ENCODE measurements at regions not wholly inside any gene's neighbourhood (a gene's known extent, or its start where the extent isn't known, plus 50 kb on each side); places are given as distances from the start of the nearest gene placed in this dataset.
"Not testable (repeated sequence)": the region's sequence is repeated elsewhere in the genome, so short reads cannot be mapped to it uniquely, and the experiment has no call there.

GRCh38 chr16:66084731-66085130 is 281.8 kb upstream of the CDH5 start:
- TF ChIP-seq CTCF, POLR2A (IDR thresholded peaks at IDR 0.05): not testable (repeated sequence)
